GM06990 (cell line): ENCODE measurements at regions not wholly inside any gene's neighbourhood (a gene's known extent, or its start where the extent isn't known, plus 50 kb on each side); places are given as distances from the start of the nearest gene placed in this dataset.

ENCODE experiments used
- DNase-seq: peaks from one replicate; pipeline ENCODE4 v3.0.0-alpha.2; 2011; ENCODE audit not compliant: insufficient read length; ENCODE audit errors: extremely low read depth
- H3K27me3 ChIP-seq: replicated peaks from 2 replicates; pipeline ENCODE4 v1.6.0; 2011; ENCODE audit warnings: low read length; ENCODE audit not compliant: control insufficient read depth, insufficient read depth
- H3K36me3 ChIP-seq: 2 replicates; pipeline ENCODE4 v1.5.1; 2011; ENCODE audit warnings: low read length; ENCODE audit not compliant: control insufficient read depth, insufficient read depth
- H3K4me3 ChIP-seq: replicated peaks from 2 replicates; pipeline ENCODE4 v1.5.1; 2011; ENCODE audit warnings: low read depth, mild to moderate bottlenecking, control low read depth, low read length
- CTCF ChIP-seq: IDR thresholded peaks from 2 replicates; pipeline ENCODE4 v1.5.1; 2011; ENCODE audit warnings: low read length, control low read depth, mild to moderate bottlenecking, inconsistent platforms; ENCODE audit not compliant: insufficient read depth, poor library complexity, severe bottlenecking

- no peak overlapping the region for H3K4me3 ChIP-seq
- no peaks in the 10 kb centered on the region for H3K36me3 ChIP-seq
- no peak for DNase-seq
- H3K27me3 ChIP-seq, result no peaks in the 10 kb centered on the region
- TF ChIP-seq CTCF, result no peak
Measured at GRCh38 chr6:140844167-140844566, 1288.6 kb upstream of the GJE1 start.

- H3K36me3 ChIP-seq, result no peaks in the 10 kb centered on the region
- no peak overlapping the region for H3K4me3 ChIP-seq
- H3K27me3 ChIP-seq, result no peaks in the 10 kb centered on the region
- no peak for TF ChIP-seq CTCF
- no peak for DNase-seq
Measured at GRCh38 chr6:140833408-140833807, 1299.3 kb upstream of the GJE1 start.

GRCh38 chr6:140830666-140831065 lies 1302.1 kb upstream of the GJE1 start:
- no peak for TF ChIP-seq CTCF
- Histone ChIP-seq H3K27me3 (no peaks in the 10 kb centered on the region), H3K36me3 (no peaks in the 10 kb centered on the region), H3K4me3 (no peak overlapping the region)
- DNase-seq, result no peak

- TF ChIP-seq CTCF, result no peak
- DNase-seq, result no peak
- H3K27me3 ChIP-seq, result no peaks in the 10 kb centered on the region
- no peaks in the 10 kb centered on the region for H3K36me3 ChIP-seq
- no peak overlapping the region for H3K4me3 ChIP-seq
Measured at GRCh38 chr6:140828856-140829255, 1303.9 kb upstream of the GJE1 start.

GRCh38 chr6:140827593-140827992 lies 1305.1 kb upstream of the GJE1 start:
- Histone ChIP-seq H3K4me3 (no peak overlapping the region), H3K27me3 (no peaks in the 10 kb centered on the region), H3K36me3 (no peaks in the 10 kb centered on the region)
- TF ChIP-seq CTCF, result no peak
- no peak for DNase-seq

GRCh38 chr6:140825731-140826130 lies 1307.0 kb upstream of the GJE1 start:
- H3K27me3 ChIP-seq, result no peaks in the 10 kb centered on the region
- TF ChIP-seq CTCF, result no peak
- no peak overlapping the region for H3K4me3 ChIP-seq
- no peaks in the 10 kb centered on the region for H3K36me3 ChIP-seq
- DNase-seq, result no peak
